ENCODE measurements at regions not wholly inside any gene's neighbourhood (a gene's known extent, or its start where the extent isn't known, plus 50 kb on each side); places are given as distances from the start of the nearest gene placed in this dataset.

- TF ChIP-seq, protein P1, sequence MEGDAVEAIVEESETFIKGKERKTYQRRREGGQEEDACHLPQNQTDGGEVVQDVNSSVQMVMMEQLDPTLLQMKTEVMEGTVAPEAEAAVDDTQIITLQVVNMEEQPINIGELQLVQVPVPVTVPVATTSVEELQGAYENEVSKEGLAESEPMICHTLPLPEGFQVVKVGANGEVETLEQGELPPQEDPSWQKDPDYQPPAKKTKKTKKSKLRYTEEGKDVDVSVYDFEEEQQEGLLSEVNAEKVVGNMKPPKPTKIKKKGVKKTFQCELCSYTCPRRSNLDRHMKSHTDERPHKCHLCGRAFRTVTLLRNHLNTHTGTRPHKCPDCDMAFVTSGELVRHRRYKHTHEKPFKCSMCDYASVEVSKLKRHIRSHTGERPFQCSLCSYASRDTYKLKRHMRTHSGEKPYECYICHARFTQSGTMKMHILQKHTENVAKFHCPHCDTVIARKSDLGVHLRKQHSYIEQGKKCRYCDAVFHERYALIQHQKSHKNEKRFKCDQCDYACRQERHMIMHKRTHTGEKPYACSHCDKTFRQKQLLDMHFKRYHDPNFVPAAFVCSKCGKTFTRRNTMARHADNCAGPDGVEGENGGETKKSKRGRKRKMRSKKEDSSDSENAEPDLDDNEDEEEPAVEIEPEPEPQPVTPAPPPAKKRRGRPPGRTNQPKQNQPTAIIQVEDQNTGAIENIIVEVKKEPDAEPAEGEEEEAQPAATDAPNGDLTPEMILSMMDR (IDR thresholded peaks at IDR 0.05; ENCODE audit: low read length) = no peak
- no peak for TF ChIP-seq EZH2phosphoT487 (IDR thresholded peaks at IDR 0.05; ENCODE audit: low read length)
- no peak for TF ChIP-seq EZH2 (optimal IDR thresholded peaks at IDR 0.05; ENCODE audit: low read depth, low read length)
These were observed 592.9 kb upstream of the C9orf72 start for GRCh38 chr9:28166179-28166578.
